GM04503 (cell line): ENCODE measurements at regions not wholly inside any gene's neighbourhood (a gene's known extent, or its start where the extent isn't known, plus 50 kb on each side); places are given as distances from the start of the nearest gene placed in this dataset.
"Not testable (repeated sequence)": the region's sequence is repeated elsewhere in the genome, so short reads cannot be mapped to it uniquely, and the experiment has no call there.

Experiments
- DNase-seq: peaks from one replicate; pipeline ENCODE4 v3.0.0-alpha.2; 2012; ENCODE audit warnings: low read depth

DNA sequence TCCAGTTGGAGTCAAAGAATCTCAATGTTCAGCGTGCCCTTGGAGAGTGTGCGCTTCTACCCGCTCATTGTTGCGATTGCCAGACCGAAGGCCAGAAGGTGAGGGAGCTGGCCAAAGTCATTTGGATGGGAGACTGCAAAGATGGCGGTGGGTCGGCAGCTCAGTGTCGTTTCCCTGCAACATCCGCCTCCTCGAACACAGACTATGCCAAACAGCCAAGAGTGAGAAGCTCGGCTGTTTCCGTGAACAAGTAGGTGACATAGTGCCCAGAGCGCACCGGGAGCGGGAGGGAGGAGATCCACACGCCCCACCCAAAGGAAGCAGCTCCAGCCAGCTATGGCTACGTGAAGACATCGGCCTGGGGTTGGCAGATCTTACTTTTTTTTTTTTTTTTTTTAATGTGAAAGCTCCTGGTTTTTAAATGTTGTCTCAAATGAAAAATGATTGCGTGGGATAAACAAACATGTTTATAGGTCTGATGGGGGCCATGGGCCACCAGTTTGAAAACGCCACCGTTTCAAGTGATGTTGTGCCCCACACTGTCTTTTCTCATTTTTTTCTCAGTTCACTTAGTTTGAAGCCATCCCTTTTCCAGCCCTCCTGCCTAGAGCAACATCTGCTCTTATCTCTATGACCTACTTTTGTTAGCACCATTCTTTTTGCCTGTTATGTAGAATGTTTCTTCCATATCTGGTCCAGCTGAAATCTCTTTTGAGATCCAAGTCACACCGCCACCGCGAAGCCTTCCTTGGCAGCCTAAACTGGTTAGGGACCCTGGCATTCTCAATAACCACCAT is 682.4 kb downstream of the RNF144A start:
- no peak for DNase-seq

DNA sequence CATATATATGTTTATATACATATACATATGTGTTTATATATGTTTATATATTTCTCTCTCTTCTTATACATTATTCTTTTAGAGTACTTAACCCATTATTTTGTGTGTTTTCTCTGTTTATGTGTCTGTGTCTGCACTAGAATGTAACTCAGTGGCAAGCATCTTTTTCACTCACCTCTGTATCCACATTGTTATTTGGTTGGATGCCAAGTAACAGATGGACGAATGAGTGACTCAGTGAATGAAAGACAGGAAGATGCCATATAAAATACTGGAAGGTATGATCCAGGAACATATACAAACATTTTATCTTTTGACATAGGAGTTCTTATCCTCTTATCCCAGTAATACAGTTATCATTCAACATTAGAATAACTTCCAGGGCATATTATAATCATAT is 684.8 kb downstream of the RNF144A start:
- DNase-seq, result no peak

- no peak for DNase-seq
Measured at GRCh38 chr2:7604456-7604855, 687.2 kb downstream of the RNF144A start.

DNA sequence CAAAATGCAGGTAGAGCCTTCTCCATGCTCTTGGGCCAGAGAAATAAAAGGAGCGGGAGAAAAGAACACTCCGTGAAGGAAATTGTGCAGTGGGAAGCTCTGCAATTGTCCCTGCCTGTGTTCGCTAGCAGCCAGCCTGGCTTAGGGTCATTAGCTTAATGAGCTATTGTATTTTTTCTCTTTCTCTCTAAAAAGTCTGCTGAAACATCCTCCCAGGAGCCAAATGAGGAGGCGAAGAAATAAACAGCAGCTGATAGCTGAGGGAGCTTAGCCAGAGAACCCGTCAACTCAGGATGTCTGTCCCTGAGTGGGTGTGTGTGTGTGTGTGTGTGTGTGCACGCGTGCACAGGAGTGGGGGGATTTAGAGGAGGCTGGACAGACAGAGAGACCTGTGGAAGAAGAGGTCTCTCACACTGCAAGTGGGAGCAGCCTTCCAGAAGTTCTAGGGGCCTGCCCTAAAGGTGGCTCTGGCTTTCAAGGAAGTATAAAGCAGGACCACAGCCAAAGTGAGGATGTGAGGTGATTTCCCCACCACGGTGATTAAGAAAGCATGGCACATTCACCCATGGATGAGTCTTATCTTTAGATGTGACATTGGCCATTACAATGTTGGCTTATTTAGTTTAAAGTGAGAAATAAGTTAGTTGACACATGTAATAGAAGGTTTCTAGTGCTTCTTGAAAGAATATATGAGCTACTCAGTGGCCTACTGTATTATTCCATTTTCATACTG is 690.4 kb downstream of the RNF144A start:
- no peak for DNase-seq

GRCh38 chr2:7609556-7609955 is 692.3 kb downstream of the RNF144A start:
- DNase-seq, result no peak

DNA sequence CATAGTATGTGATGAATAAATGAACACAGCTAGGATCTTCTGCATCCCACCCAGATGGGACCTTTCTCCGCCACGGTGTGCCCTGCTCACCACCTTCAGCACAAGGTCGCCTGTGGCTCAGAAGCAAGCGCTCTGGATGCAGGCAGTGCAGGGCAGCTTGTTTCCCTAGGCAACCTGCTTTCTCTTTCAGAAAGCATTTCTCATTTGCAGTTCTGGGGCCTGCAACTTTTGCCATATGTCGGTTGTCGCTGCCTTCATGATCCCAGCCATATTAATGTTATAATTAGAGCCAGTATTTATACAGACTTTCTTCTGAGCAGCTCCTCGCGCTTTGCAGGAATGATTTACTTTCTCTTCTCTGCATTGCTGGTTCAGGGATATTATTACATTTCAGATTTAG is 692.8 kb downstream of the RNF144A start:
- DNase-seq, result no peak

DNA sequence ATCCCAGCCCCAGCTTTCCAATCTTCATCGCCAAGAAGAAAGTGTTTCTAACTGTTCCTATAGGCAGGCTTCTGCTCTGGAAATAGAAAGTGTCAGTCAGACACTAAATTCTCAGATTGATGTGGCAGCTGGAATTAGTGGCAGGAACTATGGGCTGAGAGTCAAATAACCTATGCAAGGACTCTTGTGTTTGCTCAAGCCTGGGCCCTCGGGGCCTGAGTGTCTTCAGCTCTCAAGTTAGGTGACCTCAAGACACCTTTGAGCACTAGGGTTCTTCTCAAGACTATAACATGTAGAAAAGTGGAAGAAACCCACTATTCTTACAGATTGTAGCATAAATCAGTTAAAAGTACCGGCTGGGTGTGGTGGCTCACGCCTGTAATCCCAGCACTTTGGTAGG is 694.5 kb downstream of the RNF144A start:
- DNase-seq, result no peak

- DNase-seq, result peak; percentile 51
Measured at GRCh38 chr2:7612969-7613368, 695.8 kb downstream of the RNF144A start.

GRCh38 chr2:7613831-7614230 is 696.6 kb downstream of the RNF144A start:
- no peak for DNase-seq

DNA sequence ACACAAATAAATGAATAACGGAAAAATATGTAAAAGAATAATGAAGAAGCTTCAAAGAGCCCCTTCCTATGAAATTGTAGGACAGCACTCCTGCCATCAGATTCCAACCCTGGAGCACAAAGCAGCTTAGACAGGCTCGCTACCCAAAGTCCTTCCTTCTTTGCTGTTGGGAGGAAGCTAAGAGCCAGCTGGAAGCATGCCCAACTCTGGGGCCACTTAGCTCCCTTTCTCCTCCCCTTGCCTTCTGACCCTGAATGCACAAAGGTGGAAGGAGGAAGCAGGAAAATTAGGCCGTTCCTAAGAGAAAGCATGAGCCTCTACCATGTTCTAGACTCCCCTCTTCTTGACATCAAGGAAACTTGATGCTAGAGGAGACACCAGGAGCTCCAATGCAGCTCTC is 700.8 kb downstream of the RNF144A start:
- DNase-seq, result no peak

DNA sequence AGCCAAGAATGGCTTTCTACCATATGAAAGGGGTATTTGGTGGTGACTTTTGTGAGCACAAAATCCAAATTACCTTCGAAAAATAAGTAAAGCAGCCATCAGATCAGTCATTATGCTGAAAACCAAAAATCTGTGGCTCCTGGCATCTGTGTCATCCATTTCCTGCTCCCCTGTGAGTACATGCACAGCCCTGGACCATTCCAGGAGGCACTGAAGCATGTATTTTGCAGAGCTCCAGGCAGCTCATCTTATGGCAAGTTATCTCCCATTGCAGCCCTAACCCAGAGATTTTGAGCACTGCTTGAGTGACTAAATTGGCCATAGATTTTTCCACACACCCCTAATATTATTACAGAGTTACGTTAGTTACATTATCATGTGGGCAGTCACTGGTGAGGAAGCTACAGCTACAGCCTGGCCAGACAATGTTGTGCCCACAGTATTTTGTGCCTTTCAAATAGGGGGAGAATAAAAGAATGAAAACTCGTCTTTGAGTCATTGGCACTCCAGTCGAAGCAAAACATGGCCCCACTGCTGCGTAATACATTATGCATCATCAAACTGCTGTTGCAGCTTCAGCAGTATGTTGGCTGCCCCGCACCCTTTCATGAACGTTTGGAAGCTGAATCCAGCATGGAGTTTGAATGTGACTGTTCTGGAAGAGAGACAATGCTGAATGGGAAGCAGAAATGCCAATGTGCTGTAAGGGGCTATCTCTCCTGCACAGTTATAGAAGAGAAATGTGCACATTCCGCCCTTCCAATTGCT is 702.2 kb downstream of the RNF144A start:
- DNase-seq, result no peak

- no peak for DNase-seq
Measured at GRCh38 chr2:7620255-7620654, 703.0 kb downstream of the RNF144A start.

GRCh38 chr2:7621018-7621814 is 704.0 kb downstream of the RNF144A start:
- no peak for DNase-seq

DNA sequence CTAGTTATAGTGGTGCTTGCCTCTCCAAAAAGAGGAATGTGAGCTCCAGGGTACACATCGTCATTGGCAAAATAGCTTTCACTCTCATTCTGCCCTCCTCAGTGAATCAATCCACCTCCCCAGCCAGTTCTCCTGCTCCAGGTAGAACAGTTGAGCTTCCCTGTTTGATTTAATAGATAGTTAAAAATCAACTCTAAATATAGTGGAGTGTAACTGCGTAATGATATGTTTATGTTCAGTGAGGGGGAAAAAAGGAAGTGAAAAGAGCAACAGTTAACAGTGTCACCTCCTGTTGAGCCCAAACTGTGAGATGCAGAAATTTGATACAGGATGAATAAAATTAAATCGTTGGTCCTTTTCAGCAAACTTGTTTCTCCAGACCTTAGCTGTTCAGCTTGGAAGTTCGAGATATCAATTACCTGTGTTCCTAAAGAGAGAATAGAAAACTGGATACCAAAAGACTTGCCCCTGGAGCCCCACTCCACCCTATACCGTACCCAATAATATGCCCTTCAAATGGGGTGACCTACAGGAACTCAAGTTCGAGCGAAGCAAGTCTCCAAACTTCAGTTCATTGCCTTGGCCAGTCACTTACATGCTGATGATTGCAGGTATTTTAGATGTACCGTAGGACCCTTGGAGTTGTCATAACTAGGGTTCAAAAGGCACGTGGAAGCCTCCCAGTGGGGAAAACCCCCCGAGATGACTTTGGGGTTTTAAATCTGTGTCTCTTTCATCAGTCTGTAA is 708.4 kb downstream of the RNF144A start:
- DNase-seq, result no peak

DNA sequence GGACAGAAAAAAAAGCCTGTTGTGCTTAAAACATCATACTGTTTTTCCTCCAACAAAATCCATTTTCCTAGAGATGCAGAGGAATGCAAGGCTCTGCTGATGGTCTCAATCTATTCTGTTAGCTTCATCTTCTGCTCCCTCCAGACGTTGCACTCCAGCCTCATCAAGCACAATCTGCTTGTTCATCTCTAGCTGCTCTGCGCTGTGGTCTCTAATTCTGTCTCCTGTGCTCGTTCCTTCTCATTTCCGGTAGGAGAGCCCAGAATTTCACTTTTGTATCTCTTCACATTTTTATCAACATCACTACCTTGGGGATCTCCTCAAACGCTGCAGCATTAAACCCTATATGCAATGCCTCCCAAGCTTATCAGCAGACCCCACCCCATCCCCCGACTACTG is 708.9 kb downstream of the RNF144A start:
- DNase-seq, result no peak

DNA sequence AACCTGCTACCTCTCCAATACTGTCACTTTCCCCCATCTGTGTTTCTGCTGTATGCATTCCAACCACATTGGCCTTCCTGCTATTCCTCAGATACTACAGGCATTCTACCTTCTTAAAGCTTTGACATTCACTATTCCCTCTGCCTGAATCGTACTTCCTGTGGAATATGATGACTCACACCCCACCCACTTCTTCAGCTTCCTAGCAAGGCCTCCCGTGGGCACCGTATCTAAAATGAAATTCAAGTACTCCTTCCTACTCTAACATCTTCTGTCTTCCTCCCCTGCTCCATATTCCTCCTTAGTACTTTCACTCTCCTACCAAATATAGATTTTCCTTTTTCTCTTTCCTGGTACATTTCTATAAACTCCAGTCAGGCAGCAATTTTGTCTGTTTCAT is 710.4 kb downstream of the RNF144A start:
- no peak for DNase-seq

- DNase-seq, result no peak
Measured at GRCh38 chr2:7632420-7632819, 715.2 kb downstream of the RNF144A start.

GRCh38 chr2:7633566-7634153 is 716.4 kb downstream of the RNF144A start:
- no peak for DNase-seq

DNA sequence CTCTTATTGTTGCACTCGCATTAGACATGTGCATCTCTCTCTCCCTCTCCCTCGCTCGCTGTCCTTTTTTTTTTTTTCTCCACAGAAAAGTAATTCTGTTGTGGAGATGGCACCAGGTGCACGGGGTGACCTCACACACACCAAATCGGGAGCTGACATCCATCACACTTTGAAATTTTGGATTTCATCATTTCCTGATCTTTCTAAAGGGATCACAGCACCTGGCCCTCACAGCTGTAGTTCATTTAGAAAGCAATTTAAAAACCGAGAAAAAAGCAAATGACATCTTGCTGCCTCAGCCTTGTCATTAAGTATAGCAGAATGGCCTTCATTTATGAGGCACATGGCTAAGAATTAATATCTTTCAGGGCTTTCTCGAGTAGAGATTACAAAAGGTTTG is 717.2 kb downstream of the RNF144A start:
- DNase-seq, result no peak

GRCh38 chr2:7639476-7639875 is 722.3 kb downstream of the RNF144A start:
- no peak for DNase-seq

DNA sequence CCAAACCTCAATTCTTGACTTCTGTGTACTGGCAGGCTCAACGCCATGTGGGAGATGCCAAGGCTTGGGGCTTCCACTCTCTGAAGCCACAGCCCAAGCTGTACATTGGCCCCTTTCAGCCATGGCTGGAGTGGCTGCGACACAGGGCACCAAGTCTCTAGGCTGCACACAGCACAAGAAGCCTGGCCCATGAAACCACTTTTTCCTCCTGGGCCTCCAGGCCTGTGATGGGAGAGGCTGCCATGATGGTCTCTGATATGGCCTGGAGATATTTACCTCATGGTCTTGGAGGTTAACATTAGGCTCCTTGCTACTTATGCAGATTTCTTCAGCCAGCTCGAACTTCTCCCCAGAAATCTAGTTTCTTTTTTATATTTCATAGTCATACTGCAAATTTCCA is 724.1 kb downstream of the RNF144A start:
- not testable (repeated sequence) for DNase-seq
